Body of pancreas (tissue), 4 donors: ENCODE measurements at regions not wholly inside any gene's neighbourhood (a gene's known extent, or its start where the extent isn't known, plus 50 kb on each side); places are given as distances from the start of the nearest gene placed in this dataset.

Source experiments
- CTCF ChIP-seq, 7 experiments: fragments of 450-650 bp in 4 of 7; fragments of 200-600 bp in 3 of 7; sonication (generic) in 3 of 7; IDR thresholded peaks; one replicate each; pipeline ENCODE4 v1.5.1; 2016 to 2019; ENCODE audit warnings: antibody characterized with exemption in 7 of 7
- POLR2A ChIP-seq, 3 donors: fragments of 450-650 bp; IDR thresholded peaks; one replicate each; pipeline ENCODE4 v1.6.1; 2016; ENCODE audit warnings: antibody characterized with exemption in 3 of 3, mild to moderate bottlenecking in 2 of 3

- TF ChIP-seq POLR2A (IDR thresholded peaks at IDR 0.05) (no peak), CTCF (IDR thresholded peaks at IDR 0.05) (no peak)
Observed at GRCh38 chr9:118918180-118918579, 451.1 kb downstream of the BRINP1 start.
